ENCODE measurements at regions not wholly inside any gene's neighbourhood (a gene's known extent, or its start where the extent isn't known, plus 50 kb on each side); places are given as distances from the start of the nearest gene placed in this dataset.
A peak's percentile ranks its signal among the peaks of the same experiment; 100 is the strongest.
"Not testable (repeated sequence)": the region's sequence is repeated elsewhere in the genome, so short reads cannot be mapped to it uniquely, and the experiment has no call there.

DNA sequence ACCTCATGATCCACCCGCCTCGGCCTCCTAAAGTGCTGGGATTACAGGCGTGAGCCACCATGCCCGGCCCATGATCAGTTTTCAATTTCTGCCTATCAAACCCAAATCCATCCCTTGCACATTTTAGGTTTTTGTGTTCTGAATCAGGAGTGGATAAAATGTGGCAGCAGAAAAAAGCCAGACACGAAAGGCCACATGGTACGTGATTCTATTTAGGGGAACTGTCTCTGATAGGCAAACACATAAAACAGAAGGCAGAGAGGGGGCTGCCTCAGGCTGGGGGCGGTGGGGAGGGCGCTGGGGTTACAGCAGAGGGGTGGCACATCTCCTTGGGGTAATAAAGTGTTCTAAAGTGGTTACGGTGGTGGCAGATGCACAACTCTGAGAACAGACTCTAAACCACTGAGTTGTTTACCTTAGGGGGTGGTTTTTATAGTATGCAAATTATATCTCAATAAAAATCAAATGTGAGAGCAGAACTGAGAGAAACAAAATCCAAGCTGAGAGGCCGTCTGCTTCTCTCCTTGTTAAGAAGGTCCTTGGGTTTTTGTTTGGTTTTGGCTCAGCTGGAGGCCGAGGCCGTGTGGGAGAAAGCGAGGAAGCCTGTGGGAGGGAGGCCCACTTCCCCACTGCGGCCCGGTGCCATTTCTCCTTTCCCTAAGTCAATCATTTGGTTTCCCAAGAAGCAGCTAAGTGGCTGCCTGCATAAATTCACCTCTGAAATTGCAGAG lies 78.0 kb downstream of the SOWAHC start:
- no peak for DNase-seq

GRCh38 chr2:109692831-109693230 lies 78.7 kb downstream of the SOWAHC start:
- DNase-seq, result not testable (repeated sequence)

DNA sequence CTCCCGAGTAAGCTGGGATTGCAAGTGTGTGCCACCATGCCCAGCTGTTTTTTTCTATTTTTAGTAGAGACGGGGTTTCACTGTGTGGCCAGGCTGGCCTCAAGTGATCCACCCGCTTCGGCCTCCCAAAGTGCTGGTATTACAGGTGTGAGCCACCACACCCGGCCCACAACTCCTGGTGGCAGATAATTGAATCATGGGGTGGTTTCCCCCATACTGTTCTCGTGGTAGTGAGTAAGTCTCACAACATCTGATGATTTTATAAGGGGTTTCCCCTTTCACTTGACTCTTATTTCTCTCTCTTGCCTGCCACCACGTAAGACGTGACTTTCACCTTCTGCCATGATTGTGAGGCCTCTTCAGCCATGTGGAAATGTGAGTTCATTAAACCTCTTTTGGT lies 79.1 kb downstream of the SOWAHC start:
- DNase-seq, result not testable (repeated sequence)

DNA sequence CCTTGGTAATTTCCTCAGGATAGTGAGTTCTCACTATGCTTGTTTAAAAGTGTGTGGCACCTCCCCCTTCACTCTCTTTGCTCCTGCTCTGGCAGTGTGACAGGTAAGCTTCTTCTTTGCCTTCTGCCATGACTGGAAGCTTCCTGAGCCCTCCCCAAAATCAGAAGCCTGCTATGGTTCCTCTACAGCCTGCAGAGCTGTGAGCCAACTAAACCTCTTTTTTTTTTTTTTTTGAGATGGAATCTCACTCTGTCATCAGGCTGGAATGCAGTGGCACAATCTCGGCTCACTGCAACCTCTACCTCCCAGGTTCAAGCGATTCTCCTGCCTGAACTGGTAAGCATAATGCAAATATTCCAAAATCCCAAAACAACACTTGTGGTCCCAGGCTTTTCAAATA lies 80.0 kb downstream of the SOWAHC start:
- no peak for DNase-seq

DNA sequence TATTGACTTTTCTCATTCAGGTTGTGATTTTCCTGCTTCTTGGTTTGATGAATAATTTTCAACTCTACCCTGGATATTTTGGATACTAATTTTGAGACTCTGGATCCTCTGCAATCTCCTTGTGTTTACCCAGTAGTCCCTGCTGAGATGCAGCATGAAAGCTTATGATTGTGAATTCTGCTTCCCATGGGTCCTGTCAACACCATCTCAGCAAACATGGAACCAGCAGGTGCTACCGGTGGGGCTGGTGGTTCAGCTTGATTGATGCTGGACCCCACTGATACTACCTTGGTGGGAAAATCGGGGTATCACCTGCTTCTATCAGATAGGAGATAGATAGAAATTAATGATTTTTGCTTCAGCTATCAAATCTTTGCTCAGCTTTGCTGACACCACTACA lies 81.1 kb downstream of the SOWAHC start:
- no peak for DNase-seq

- DNase-seq, result no peak
Measured at GRCh38 chr2:109699646-109700045, 85.5 kb downstream of the SOWAHC start.

- no peak for DNase-seq
Measured at GRCh38 chr2:109700680-109701274, 86.6 kb downstream of the SOWAHC start.

DNA sequence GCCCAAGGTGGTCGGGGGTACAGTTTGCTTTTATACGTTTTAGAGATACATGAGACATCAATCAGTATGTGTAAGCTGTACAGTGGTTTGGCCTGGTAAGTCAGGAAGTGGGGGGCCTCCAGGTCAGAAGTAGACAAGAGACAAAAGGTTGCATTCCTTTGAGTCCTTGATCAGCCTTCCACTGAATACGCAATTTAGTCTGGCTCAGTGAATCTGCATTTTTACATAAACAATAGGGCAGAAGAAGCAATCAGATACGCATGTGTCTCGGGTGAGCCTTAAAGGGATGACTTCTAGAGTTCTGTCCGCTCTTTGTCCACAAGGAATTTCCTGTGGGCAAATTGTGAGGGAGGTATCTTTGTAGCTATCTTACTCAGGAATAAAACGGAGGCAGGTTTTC lies 87.2 kb downstream of the SOWAHC start:
- DNase-seq, result no peak

- no peak for DNase-seq
Measured at GRCh38 chr2:109702250-109702985, 88.3 kb downstream of the SOWAHC start.

GRCh38 chr2:109703077-109703476 lies 88.9 kb downstream of the SOWAHC start:
- no peak for DNase-seq

GRCh38 chr2:109703798-109704197 lies 89.6 kb downstream of the SOWAHC start:
- no peak for DNase-seq

DNA sequence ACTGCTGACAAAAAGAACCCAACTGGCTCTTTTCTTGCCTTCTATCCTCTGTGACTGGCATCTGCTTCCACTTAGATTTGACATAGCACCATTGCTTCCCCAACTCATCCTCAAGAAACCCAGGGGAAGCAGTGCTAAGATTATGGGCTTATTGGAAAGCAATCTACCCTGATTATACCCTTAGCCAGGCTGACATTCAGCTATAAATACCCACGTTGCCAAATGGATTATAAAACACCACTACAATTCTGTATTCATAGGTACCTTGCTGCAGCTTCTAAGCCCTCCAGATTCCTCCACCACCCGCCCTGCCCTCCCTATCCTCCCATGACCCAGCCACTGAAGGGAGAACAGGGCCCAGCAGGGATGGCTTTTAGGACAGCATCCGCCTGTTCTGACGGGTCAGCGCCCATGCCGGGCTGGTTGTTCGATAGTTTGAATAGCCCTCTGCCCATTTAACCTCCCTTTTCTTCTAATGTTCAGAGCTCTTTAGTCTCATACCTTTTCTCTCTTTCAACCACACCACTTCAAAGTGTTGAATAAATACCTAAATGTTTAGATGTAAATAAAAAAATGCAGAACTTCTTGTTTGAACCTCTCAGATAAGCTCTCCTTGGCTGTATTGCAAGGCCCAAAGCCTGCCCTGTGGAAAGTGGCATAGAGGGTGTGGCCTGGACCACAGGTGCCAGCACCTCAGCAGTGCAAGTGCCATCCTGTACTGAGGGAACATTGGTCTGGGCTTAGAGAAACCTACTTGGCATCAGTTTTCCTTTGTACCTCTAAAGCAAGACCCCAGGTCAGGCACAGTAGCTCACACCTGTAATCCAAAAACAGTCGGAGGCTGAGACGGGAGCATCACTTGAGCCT lies 86.6 kb upstream of the RGPD5 start:
- no peak for DNase-seq

GRCh38 chr2:109710505-109711229 lies 83.4 kb upstream of the RGPD5 start:
- DNase-seq, result no peak

DNA sequence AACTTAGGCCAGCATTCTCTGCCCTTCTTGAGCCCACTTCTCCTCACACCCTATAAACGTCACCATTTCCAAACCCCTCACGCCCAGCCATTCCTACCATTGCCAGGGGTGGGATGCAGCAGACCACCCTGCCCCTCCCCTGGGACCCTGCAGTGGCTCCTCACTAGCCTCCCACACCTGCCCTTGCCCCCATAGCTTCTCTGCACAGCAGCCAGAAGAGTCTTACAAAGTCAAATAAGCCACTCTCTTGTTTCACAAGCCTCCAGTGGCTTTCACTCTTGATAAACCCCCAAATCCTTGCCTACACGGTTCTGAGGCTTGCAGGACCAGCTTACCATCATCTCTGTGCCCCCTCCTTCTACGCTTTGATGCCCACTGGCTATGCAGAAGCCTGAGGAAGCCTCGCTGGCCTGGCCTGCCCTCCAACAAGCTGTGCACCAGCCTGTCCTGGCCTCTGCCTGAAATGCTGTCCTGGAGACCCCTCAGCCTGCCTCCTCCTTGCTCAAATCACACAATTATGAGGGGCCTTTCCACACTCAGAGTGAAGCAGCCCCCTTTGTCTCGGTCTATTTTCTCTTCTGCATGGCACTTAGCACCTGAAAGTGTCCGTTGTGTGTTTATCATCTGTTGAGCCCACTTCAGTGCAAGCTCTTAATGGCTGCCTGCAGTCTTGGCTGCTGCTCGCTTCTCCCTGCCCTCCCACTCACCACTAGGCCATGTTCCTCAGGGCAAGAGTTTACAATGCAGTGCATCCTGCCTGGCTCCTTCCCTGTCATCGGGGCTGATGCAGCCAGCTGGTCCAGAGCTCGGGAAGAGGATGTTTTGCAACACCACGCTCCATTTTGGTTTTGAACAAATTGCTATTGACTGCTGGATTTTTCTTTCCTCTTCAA lies 82.6 kb upstream of the RGPD5 start:
- no peak for DNase-seq

DNA sequence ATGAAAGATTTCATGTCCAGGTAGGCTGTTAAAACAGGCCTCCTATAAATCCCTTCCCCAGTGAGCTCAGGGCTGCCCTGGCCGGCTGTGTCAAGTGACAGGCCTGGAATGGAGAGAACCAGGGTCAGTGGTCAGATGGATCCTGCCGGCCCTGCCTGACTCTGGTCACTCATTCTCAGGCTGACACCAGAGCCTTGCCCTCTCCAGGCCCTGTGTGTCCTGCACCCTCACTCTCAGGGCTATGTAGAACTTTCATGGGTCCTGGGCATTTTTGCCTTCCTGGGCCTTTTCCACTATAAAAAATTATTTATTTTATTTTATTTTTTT lies 82.0 kb upstream of the RGPD5 start:
- DNase-seq, result no peak

- DNase-seq, result no peak
Measured at GRCh38 chr2:109712746-109713145, 81.4 kb upstream of the RGPD5 start.

- DNase-seq, result peak; percentile 1
Measured at GRCh38 chr2:109715313-109715805, 78.7 kb upstream of the RGPD5 start.

- not testable (repeated sequence) for DNase-seq
Measured at GRCh38 chr2:109716596-109716995, 77.5 kb upstream of the RGPD5 start.

GRCh38 chr2:109718139-109718538 lies 76.0 kb upstream of the RGPD5 start:
- no peak for DNase-seq

- no peak for DNase-seq
Measured at GRCh38 chr2:109719871-109720270, 74.2 kb upstream of the RGPD5 start.

GRCh38 chr2:109720380-109721106 lies 73.6 kb upstream of the RGPD5 start:
- DNase-seq, result peak; percentile 8
